Activated naive CD8-positive, alpha-beta T cell (primary cell): ENCODE measurements at regions not wholly inside any gene's neighbourhood (a gene's known extent, or its start where the extent isn't known, plus 50 kb on each side); places are given as distances from the start of the nearest gene placed in this dataset.
A peak's percentile ranks its signal among the peaks of the same experiment; 100 is the strongest.

Experiments
- H3K27ac Mint-ChIP-seq: one replicate; pipeline ENCODE4 v1.8.0; 2021; ENCODE audit warnings: mixed read lengths
- H3K27me3 Mint-ChIP-seq: one replicate; pipeline ENCODE4 v1.8.0; 2021; ENCODE audit warnings: mixed read lengths
- H3K36me3 Mint-ChIP-seq: one replicate; pipeline ENCODE4 v1.8.0; 2021; ENCODE audit warnings: mixed read lengths
- H3K4me1 Mint-ChIP-seq: one replicate; pipeline ENCODE4 v1.8.0; 2021; ENCODE audit warnings: low read depth, mixed read lengths
- H3K4me3 Mint-ChIP-seq: one replicate; pipeline ENCODE4 v1.8.0; 2021; ENCODE audit warnings: mild to moderate bottlenecking, mixed read lengths
- H3K9me3 Mint-ChIP-seq: one replicate; pipeline ENCODE4 v1.8.0; 2021; ENCODE audit warnings: low read depth, mixed read lengths

GRCh38 chr10:28250782-28251181 is 52.1 kb downstream of the MPP7 start:
- no peak overlapping the region for H3K4me3 Mint-ChIP-seq
- no peaks in the 10 kb centered on the region for H3K27me3 Mint-ChIP-seq
- H3K9me3 Mint-ChIP-seq: no peaks in the 10 kb centered on the region
- H3K4me1 Mint-ChIP-seq: peaks cover 41% of the 10 kb centered on the region
- no peak overlapping the region for H3K27ac Mint-ChIP-seq
- peaks cover 2% of the 10 kb centered on the region for H3K36me3 Mint-ChIP-seq

- Mint-ChIP-seq H3K4me1 (peaks cover 43% of the 10 kb centered on the region), H3K36me3 (peaks cover 5% of the 10 kb centered on the region), H3K27ac (no peak overlapping the region), H3K27me3 (no peaks in the 10 kb centered on the region), H3K9me3 (no peaks in the 10 kb centered on the region), H3K4me3 (no peak overlapping the region)
Observed at GRCh38 chr10:28250358-28250757, 52.5 kb downstream of the MPP7 start.

GRCh38 chr10:28249512-28249911 is 53.4 kb downstream of the MPP7 start:
- Mint-ChIP-seq H3K9me3 (no peaks in the 10 kb centered on the region), H3K27me3 (no peaks in the 10 kb centered on the region), H3K4me1 (peaks cover 44% of the 10 kb centered on the region), H3K36me3 (peaks cover 9% of the 10 kb centered on the region), H3K4me3 (no peak overlapping the region), H3K27ac (no peak overlapping the region)

DNA sequence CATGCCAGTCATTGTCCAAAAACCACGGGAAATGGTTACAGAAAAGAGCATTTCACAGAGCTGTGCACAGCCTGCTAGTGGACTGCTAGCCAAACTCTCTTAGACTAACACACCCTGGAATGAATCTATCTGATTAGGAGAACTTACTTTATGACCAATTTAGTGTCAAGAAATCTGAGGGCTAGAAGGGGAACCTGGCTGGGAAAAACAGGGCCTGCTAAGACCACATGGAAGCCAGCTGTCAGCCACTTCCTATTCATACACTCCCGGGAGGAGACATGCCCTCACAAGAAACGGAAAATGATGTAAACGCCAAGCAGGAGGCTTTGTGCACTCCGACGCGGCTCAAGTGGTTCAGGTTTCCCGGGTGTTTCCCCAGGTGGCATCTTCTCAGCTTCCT is 54.8 kb downstream of the MPP7 start:
- H3K9me3 Mint-ChIP-seq: no peaks in the 10 kb centered on the region
- peaks cover 7% of the 10 kb centered on the region for H3K36me3 Mint-ChIP-seq
- H3K4me3 Mint-ChIP-seq: peak overlapping the region; percentile 36
- no peak overlapping the region for H3K27ac Mint-ChIP-seq
- no peaks in the 10 kb centered on the region for H3K27me3 Mint-ChIP-seq
- H3K4me1 Mint-ChIP-seq: peaks cover 45% of the 10 kb centered on the region

GRCh38 chr10:28246023-28246422 is 56.8 kb downstream of the MPP7 start:
- Mint-ChIP-seq H3K27me3 (no peaks in the 10 kb centered on the region), H3K36me3 (peaks cover 7% of the 10 kb centered on the region), H3K4me1 (peaks cover 51% of the 10 kb centered on the region), H3K4me3 (peak overlapping the region; percentile 27), H3K9me3 (no peaks in the 10 kb centered on the region), H3K27ac (no peak overlapping the region)

DNA sequence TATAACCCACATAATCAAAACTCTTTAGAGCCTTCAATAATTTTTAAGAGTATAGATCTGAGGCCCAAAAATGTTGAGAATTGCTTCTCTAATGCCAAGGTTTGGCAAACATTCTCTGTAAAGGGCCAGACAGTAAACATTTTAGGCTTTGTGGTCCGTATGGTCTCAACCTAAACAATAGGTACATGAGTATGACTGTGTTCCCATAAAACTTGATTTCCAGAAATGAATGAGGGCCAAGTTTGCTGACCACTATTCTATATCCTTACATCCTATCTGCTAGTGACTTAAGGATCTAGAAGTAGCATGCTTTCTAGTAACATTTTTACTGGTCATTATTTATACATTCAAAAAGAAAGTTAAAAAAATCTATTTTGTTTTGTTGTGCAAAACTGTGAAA is 58.9 kb downstream of the MPP7 start:
- H3K9me3 Mint-ChIP-seq: no peaks in the 10 kb centered on the region
- peaks cover 7% of the 10 kb centered on the region for H3K36me3 Mint-ChIP-seq
- H3K27ac Mint-ChIP-seq: no peak overlapping the region
- H3K27me3 Mint-ChIP-seq: no peaks in the 10 kb centered on the region
- H3K4me1 Mint-ChIP-seq: peaks cover 50% of the 10 kb centered on the region
- no peak overlapping the region for H3K4me3 Mint-ChIP-seq

- Mint-ChIP-seq H3K27ac (no peak overlapping the region), H3K9me3 (no peaks in the 10 kb centered on the region), H3K27me3 (no peaks in the 10 kb centered on the region), H3K4me1 (peaks cover 39% of the 10 kb centered on the region), H3K4me3 (no peak overlapping the region), H3K36me3 (peaks cover 9% of the 10 kb centered on the region)
Observed at GRCh38 chr10:28242555-28243204, 60.2 kb downstream of the MPP7 start.

- H3K27ac Mint-ChIP-seq: no peak overlapping the region
- H3K4me1 Mint-ChIP-seq: peaks cover 39% of the 10 kb centered on the region
- H3K36me3 Mint-ChIP-seq: peaks cover 9% of the 10 kb centered on the region
- H3K9me3 Mint-ChIP-seq: no peaks in the 10 kb centered on the region
- H3K4me3 Mint-ChIP-seq: no peak overlapping the region
- no peaks in the 10 kb centered on the region for H3K27me3 Mint-ChIP-seq
Observed at GRCh38 chr10:28241741-28242399, 61.0 kb downstream of the MPP7 start.

DNA sequence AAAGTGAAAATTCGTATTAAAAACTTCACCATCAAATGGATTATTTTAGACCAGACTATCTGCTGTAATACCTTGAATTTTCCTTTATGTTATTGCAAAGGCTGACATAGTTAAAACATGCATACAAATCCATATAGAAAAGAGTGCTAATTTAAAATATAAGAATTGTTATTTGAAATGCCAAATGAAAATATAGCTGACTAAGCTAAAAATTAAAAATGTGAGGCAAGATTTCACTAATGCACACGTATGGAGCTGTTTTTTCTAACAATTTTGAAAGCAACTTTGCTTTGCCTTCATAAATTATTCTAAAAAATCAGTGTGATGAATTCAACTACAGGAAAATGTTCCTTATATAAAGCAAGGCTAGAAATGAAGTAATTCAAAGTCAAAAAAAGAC is 62.5 kb downstream of the MPP7 start:
- Mint-ChIP-seq H3K9me3 (no peaks in the 10 kb centered on the region), H3K27ac (no peak overlapping the region), H3K27me3 (no peaks in the 10 kb centered on the region), H3K4me3 (no peak overlapping the region), H3K4me1 (peaks cover 27% of the 10 kb centered on the region), H3K36me3 (peaks cover 11% of the 10 kb centered on the region)

GRCh38 chr10:28236591-28236990 is 66.3 kb downstream of the MPP7 start:
- H3K27ac Mint-ChIP-seq: no peak overlapping the region
- H3K9me3 Mint-ChIP-seq: no peaks in the 10 kb centered on the region
- peaks cover 21% of the 10 kb centered on the region for H3K36me3 Mint-ChIP-seq
- H3K4me3 Mint-ChIP-seq: no peak overlapping the region
- peaks cover 10% of the 10 kb centered on the region for H3K4me1 Mint-ChIP-seq
- H3K27me3 Mint-ChIP-seq: no peaks in the 10 kb centered on the region

GRCh38 chr10:28220811-28221210 is 82.1 kb downstream of the MPP7 start:
- Mint-ChIP-seq H3K27ac (no peak overlapping the region), H3K27me3 (no peaks in the 10 kb centered on the region), H3K4me3 (no peak overlapping the region), H3K9me3 (no peaks in the 10 kb centered on the region), H3K36me3 (peaks cover 9% of the 10 kb centered on the region), H3K4me1 (peaks cover 40% of the 10 kb centered on the region)

DNA sequence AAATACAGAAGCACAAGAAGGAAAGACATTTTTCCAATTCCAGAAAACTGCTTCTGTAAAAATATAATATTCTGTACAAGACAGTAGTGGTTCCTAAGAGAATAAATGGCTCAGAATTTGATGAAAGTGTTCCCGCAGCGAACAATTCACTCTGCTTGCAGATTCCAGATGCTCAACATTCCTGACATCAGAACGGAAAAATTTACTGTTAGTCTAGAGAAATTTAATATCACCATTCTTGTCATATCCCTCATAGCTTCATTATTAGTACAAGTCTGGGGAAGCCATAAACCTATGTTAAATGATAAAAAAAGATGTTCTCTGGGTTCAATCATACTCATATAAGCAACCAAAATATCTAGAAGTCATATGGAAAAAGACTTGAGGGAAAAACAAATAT is 83.6 kb downstream of the MPP7 start:
- Mint-ChIP-seq H3K36me3 (peaks cover 2% of the 10 kb centered on the region), H3K4me1 (peaks cover 45% of the 10 kb centered on the region), H3K27me3 (no peaks in the 10 kb centered on the region), H3K4me3 (no peak overlapping the region), H3K9me3 (no peaks in the 10 kb centered on the region), H3K27ac (no peak overlapping the region)

GRCh38 chr10:28217848-28218247 is 85.0 kb downstream of the MPP7 start:
- H3K4me1 Mint-ChIP-seq: peaks cover 48% of the 10 kb centered on the region
- H3K36me3 Mint-ChIP-seq: peaks cover 4% of the 10 kb centered on the region
- peak overlapping the region; percentile 14 for H3K4me3 Mint-ChIP-seq
- H3K27ac Mint-ChIP-seq: peak overlapping the region; percentile 13
- H3K27me3 Mint-ChIP-seq: no peaks in the 10 kb centered on the region
- H3K9me3 Mint-ChIP-seq: no peaks in the 10 kb centered on the region

DNA sequence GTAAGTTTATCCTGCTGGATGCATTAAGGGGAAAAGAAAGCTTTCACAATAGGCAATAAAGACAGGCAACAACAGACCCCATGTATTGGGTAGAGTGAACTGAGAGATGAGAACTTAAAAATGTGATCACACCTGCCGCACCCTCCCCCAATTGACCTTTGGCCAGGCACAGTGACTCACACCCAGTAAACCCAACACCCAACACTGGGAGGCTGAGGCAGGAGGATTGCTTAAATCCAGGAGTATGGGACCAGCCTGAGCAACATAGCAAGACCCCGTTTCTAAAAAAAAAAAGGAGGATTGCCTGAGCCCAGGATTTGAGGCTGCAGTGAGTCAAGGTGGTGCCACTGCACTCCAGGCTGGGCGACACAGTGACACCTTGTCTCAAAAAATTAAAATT is 86.9 kb downstream of the MPP7 start:
- no peak overlapping the region for H3K4me3 Mint-ChIP-seq
- no peak overlapping the region for H3K27ac Mint-ChIP-seq
- H3K27me3 Mint-ChIP-seq: no peaks in the 10 kb centered on the region
- peaks cover 45% of the 10 kb centered on the region for H3K4me1 Mint-ChIP-seq
- H3K9me3 Mint-ChIP-seq: no peaks in the 10 kb centered on the region
- H3K36me3 Mint-ChIP-seq: peaks cover 11% of the 10 kb centered on the region

GRCh38 chr10:28214219-28214618 is 88.6 kb downstream of the MPP7 start:
- Mint-ChIP-seq H3K36me3 (peaks cover 21% of the 10 kb centered on the region), H3K27me3 (no peaks in the 10 kb centered on the region), H3K4me1 (peaks cover 38% of the 10 kb centered on the region), H3K27ac (no peak overlapping the region), H3K4me3 (no peak overlapping the region), H3K9me3 (peaks cover 4% of the 10 kb centered on the region)

- H3K27me3 Mint-ChIP-seq: no peaks in the 10 kb centered on the region
- no peak overlapping the region for H3K27ac Mint-ChIP-seq
- peaks cover 18% of the 10 kb centered on the region for H3K4me1 Mint-ChIP-seq
- H3K4me3 Mint-ChIP-seq: no peak overlapping the region
- peaks cover 32% of the 10 kb centered on the region for H3K36me3 Mint-ChIP-seq
- peaks cover 4% of the 10 kb centered on the region for H3K9me3 Mint-ChIP-seq
Observed at GRCh38 chr10:28211759-28212158, 91.1 kb downstream of the MPP7 start.
